GM12878 (cell line): ENCODE measurements at regions not wholly inside any gene's neighbourhood (a gene's known extent, or its start where the extent isn't known, plus 50 kb on each side); places are given as distances from the start of the nearest gene placed in this dataset.

Source experiments
- CBFB ChIP-seq: IDR thresholded peaks from 2 replicates; pipeline ENCODE4 v1.6.1; 2016; ENCODE audit warnings: antibody characterized with exemption, low read depth
- CUX1 ChIP-seq: IDR thresholded peaks from 2 replicates; pipeline ENCODE4 v1.6.1; 2012; ENCODE audit warnings: improper control_type of control experiment, low read depth, low read length; ENCODE audit not compliant: insufficient replicate concordance
- LARP7 ChIP-seq: fragments of 450-650 bp; IDR thresholded peaks from 2 replicates; pipeline ENCODE4 v1.6.1; 2017; ENCODE audit warnings: mild to moderate bottlenecking
- POU2F2 ChIP-seq: IDR thresholded peaks from 3 replicates; pipeline ENCODE4 v1.6.1; 2011; ENCODE audit warnings: low read depth, mild to moderate bottlenecking, low read length, borderline replicate concordance
- YBX1 ChIP-seq: fragments of 450-650 bp; IDR thresholded peaks from 2 replicates; pipeline ENCODE4 v1.6.1; 2016; ENCODE audit warnings: antibody characterized with exemption
- ZNF622 ChIP-seq: fragments of 450-650 bp; IDR thresholded peaks from 2 replicates; pipeline ENCODE4 v1.6.1; 2017; ENCODE audit warnings: mild to moderate bottlenecking, inconsistent platforms
- TF ChIP-seq, protein P1 (sequence below): fragments of 450-650 bp; IDR thresholded peaks from 2 replicates; pipeline ENCODE4 v1.6.1; 2017; ENCODE audit warnings: borderline replicate concordance
- TF ChIP-seq, protein P2 (sequence below): IDR thresholded peaks from 2 replicates; pipeline ENCODE4 v1.6.1; 2011; ENCODE audit warnings: low read depth, low read length, improper control_type of control experiment, borderline replicate concordance

- no peak for TF ChIP-seq CUX1
- no peak for TF ChIP-seq LARP7
- no peak for TF ChIP-seq CBFB
- TF ChIP-seq POU2F2 = no peak
- TF ChIP-seq, protein P1, sequence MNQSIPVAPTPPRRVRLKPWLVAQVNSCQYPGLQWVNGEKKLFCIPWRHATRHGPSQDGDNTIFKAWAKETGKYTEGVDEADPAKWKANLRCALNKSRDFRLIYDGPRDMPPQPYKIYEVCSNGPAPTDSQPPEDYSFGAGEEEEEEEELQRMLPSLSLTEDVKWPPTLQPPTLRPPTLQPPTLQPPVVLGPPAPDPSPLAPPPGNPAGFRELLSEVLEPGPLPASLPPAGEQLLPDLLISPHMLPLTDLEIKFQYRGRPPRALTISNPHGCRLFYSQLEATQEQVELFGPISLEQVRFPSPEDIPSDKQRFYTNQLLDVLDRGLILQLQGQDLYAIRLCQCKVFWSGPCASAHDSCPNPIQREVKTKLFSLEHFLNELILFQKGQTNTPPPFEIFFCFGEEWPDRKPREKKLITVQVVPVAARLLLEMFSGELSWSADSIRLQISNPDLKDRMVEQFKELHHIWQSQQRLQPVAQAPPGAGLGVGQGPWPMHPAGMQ = no peak
- TF ChIP-seq YBX1 = no peak
- TF ChIP-seq, protein P2, sequence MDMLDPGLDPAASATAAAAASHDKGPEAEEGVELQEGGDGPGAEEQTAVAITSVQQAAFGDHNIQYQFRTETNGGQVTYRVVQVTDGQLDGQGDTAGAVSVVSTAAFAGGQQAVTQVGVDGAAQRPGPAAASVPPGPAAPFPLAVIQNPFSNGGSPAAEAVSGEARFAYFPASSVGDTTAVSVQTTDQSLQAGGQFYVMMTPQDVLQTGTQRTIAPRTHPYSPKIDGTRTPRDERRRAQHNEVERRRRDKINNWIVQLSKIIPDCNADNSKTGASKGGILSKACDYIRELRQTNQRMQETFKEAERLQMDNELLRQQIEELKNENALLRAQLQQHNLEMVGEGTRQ = no peak
- no peak for TF ChIP-seq ZNF622
Measured at GRCh38 chr4:104138116-104138515, 356.6 kb downstream of the CXXC4 start (continued).
